ENCODE measurements at regions not wholly inside any gene's neighbourhood (a gene's known extent, or its start where the extent isn't known, plus 50 kb on each side); places are given as distances from the start of the nearest gene placed in this dataset.

- Histone ChIP-seq H3K27ac (no peak overlapping the region), H2AFZ (no peak overlapping the region), H3K4me2 (no peak overlapping the region), H3K9me3 (ENCODE audit: low read depth) (no peaks in the 10 kb centered on the region), H3K9me2 (replicated peaks; ENCODE audit: insufficient read depth) (no peaks in the 10 kb centered on the region), H3K4me3 (no peak overlapping the region), H3K79me2 (no peaks in the 10 kb centered on the region), H3K36me3 (replicated peaks; ENCODE audit: insufficient read depth, low read depth) (no peaks in the 10 kb centered on the region), H3K27me3 (no peaks in the 10 kb centered on the region), H3K4me1 (ENCODE audit: insufficient read depth) (no peaks in the 10 kb centered on the region), H4K20me1 (ENCODE audit: insufficient read depth, poor library complexity, severe bottlenecking) (no peaks in the 10 kb centered on the region)
- TF ChIP-seq CTCF (IDR thresholded peaks at IDR 0.05; ENCODE audit: poor library complexity) (no peak), EZH2 (IDR thresholded peaks at IDR 0.05; ENCODE audit: borderline replicate concordance) (no peak), EZH2phosphoT487 (IDR thresholded peaks at IDR 0.05; ENCODE audit: low read depth, severe bottlenecking, unreplicated experiment) (no peak)
- 74% methylated on average over 2 of the region's 2 CpGs for WGBS (ENCODE audit: low lambda C conversion rate, missing lambda C conversion rate)
- DNase-seq (ENCODE audit: low spot score) = no peak
Measured at GRCh38 chrX:129239371-129239770, 283.9 kb downstream of the SMARCA1 start.

GRCh38 chrX:129238011-129238410 is 285.3 kb downstream of the SMARCA1 start:
- H3K79me2 ChIP-seq = no peaks in the 10 kb centered on the region
- no peak overlapping the region for H3K27ac ChIP-seq
- no peaks in the 10 kb centered on the region for H3K27me3 ChIP-seq
- DNase-seq (ENCODE audit: low spot score) = no peak
- H3K36me3 ChIP-seq (replicated peaks; ENCODE audit: insufficient read depth, low read depth) = no peaks in the 10 kb centered on the region
- H3K9me3 ChIP-seq (ENCODE audit: low read depth) = no peaks in the 10 kb centered on the region
- no peak overlapping the region for H3K4me3 ChIP-seq
- no peak overlapping the region for H3K4me2 ChIP-seq
- TF ChIP-seq EZH2phosphoT487 (IDR thresholded peaks at IDR 0.05; ENCODE audit: low read depth, severe bottlenecking, unreplicated experiment) (no peak), CTCF (IDR thresholded peaks at IDR 0.05; ENCODE audit: poor library complexity) (no peak), EZH2 (IDR thresholded peaks at IDR 0.05; ENCODE audit: borderline replicate concordance) (no peak)
- H3K4me1 ChIP-seq (ENCODE audit: insufficient read depth) = no peaks in the 10 kb centered on the region
- 62% methylated on average over 3 of the region's 3 CpGs for WGBS (ENCODE audit: low lambda C conversion rate, missing lambda C conversion rate)
- no peak overlapping the region for H2AFZ ChIP-seq
- no peaks in the 10 kb centered on the region for H3K9me2 ChIP-seq (replicated peaks; ENCODE audit: insufficient read depth)
- no peaks in the 10 kb centered on the region for H4K20me1 ChIP-seq (ENCODE audit: insufficient read depth, poor library complexity, severe bottlenecking)

- H3K4me1 ChIP-seq (ENCODE audit: insufficient read depth) = no peaks in the 10 kb centered on the region
- no peak overlapping the region for H2AFZ ChIP-seq
- H3K27me3 ChIP-seq = no peaks in the 10 kb centered on the region
- no peak for TF ChIP-seq EZH2phosphoT487 (IDR thresholded peaks at IDR 0.05; ENCODE audit: low read depth, severe bottlenecking, unreplicated experiment)
- no peak for TF ChIP-seq CTCF (IDR thresholded peaks at IDR 0.05; ENCODE audit: poor library complexity)
- TF ChIP-seq EZH2 (IDR thresholded peaks at IDR 0.05; ENCODE audit: borderline replicate concordance) = no peak
- no peak for DNase-seq (ENCODE audit: low spot score)
- H3K79me2 ChIP-seq = no peaks in the 10 kb centered on the region
- no peak overlapping the region for H3K27ac ChIP-seq
- H3K4me2 ChIP-seq = no peak overlapping the region
- no peaks in the 10 kb centered on the region for H3K36me3 ChIP-seq (replicated peaks; ENCODE audit: insufficient read depth, low read depth)
- 73% methylated on average over 1 of the region's 1 CpG for WGBS (ENCODE audit: low lambda C conversion rate, missing lambda C conversion rate)
- H3K4me3 ChIP-seq = no peak overlapping the region
- no peaks in the 10 kb centered on the region for H4K20me1 ChIP-seq (ENCODE audit: insufficient read depth, poor library complexity, severe bottlenecking)
- no peaks in the 10 kb centered on the region for H3K9me2 ChIP-seq (replicated peaks; ENCODE audit: insufficient read depth)
- H3K9me3 ChIP-seq (ENCODE audit: low read depth) = no peaks in the 10 kb centered on the region
Measured at GRCh38 chrX:129235903-129236302, 287.4 kb downstream of the SMARCA1 start.

GRCh38 chrX:129233786-129234185 is 289.5 kb downstream of the SMARCA1 start:
- Histone ChIP-seq H3K9me3 (ENCODE audit: low read depth) (no peaks in the 10 kb centered on the region), H3K4me2 (no peak overlapping the region), H3K27ac (no peak overlapping the region), H3K4me3 (no peak overlapping the region), H3K9me2 (replicated peaks; ENCODE audit: insufficient read depth) (no peaks in the 10 kb centered on the region), H3K79me2 (no peaks in the 10 kb centered on the region), H3K4me1 (ENCODE audit: insufficient read depth) (no peaks in the 10 kb centered on the region), H3K36me3 (replicated peaks; ENCODE audit: insufficient read depth, low read depth) (no peaks in the 10 kb centered on the region), H2AFZ (no peak overlapping the region), H4K20me1 (ENCODE audit: insufficient read depth, poor library complexity, severe bottlenecking) (no peaks in the 10 kb centered on the region), H3K27me3 (no peaks in the 10 kb centered on the region)
- TF ChIP-seq EZH2phosphoT487 (IDR thresholded peaks at IDR 0.05; ENCODE audit: low read depth, severe bottlenecking, unreplicated experiment) (no peak), CTCF (IDR thresholded peaks at IDR 0.05; ENCODE audit: poor library complexity) (no peak), EZH2 (IDR thresholded peaks at IDR 0.05; ENCODE audit: borderline replicate concordance) (no peak)
- no peak for DNase-seq (ENCODE audit: low spot score)
- WGBS (ENCODE audit: low lambda C conversion rate, missing lambda C conversion rate) = 47% methylated on average over 1 of the region's 1 CpG

Measured in hepatocyte (in vitro differentiated cells).